RWPE1 (cell line): ENCODE measurements at regions not wholly inside any gene's neighbourhood (a gene's known extent, or its start where the extent isn't known, plus 50 kb on each side); places are given as distances from the start of the nearest gene placed in this dataset.

Experiments used
- CTCF ChIA-PET: fragments of 350-600 bp; sonication (Branson Sonifier 250); formaldehyde crosslinking; extraction: SDS; loops from one replicate; lab custom pipeline; 2021; lab: Yijun Ruan, JAX
- POLR2A ChIA-PET: fragments of 400-600 bp; formaldehyde crosslinking; extraction: SDS; loops from one replicate; lab custom pipeline; 2020; ENCODE audit warnings: antibody characterized with exemption; ENCODE audit not compliant: low non-redundant PET; lab: Yijun Ruan, JAX
- DNase-seq: peaks from one replicate; pipeline ENCODE4 v3.0.0; 2012; ENCODE audit warnings: low spot score
- H3K27ac ChIP-seq: fragments of 450-650 bp; 2 replicates; pipeline ENCODE4 v1.5.1; 2017
- CTCF ChIP-seq: fragments of 450-650 bp; conservative IDR thresholded peaks from 2 replicates; pipeline ENCODE4 v1.5.1; 2017; ENCODE audit warnings: low read depth, mild to moderate bottlenecking

DNA sequence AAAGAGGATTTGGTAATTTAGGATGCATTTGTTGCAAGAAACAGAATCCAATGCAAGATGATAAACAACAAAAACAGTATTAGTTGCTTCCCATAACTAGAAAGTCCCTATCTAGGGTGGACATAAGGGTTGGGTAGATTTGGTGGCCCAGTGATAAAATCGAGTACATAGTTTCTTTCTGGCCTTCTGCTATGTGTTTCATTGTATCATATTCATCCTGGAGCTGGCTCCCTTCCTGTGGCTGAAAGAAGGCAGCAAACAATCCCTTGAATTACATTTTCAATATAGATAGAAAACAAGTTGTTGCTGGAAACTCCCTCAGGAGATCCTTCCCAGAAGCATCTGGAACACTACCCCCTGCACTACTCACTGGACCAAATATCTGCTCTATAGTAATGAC, 135.1 kb downstream of the ID4 start:
- POLR2A ChIA-PET: no interaction called here
- CTCF ChIA-PET: interaction anchor here (0.7 to 1.0 kb wide), 2 partner anchors 18 to 25 kb away, joined by 3 read pairs; no protein-coding TSS in a partner anchor
- no peak for TF ChIP-seq CTCF
- DNase-seq: no peak
- H3K27ac ChIP-seq: no peak overlapping the region

DNA sequence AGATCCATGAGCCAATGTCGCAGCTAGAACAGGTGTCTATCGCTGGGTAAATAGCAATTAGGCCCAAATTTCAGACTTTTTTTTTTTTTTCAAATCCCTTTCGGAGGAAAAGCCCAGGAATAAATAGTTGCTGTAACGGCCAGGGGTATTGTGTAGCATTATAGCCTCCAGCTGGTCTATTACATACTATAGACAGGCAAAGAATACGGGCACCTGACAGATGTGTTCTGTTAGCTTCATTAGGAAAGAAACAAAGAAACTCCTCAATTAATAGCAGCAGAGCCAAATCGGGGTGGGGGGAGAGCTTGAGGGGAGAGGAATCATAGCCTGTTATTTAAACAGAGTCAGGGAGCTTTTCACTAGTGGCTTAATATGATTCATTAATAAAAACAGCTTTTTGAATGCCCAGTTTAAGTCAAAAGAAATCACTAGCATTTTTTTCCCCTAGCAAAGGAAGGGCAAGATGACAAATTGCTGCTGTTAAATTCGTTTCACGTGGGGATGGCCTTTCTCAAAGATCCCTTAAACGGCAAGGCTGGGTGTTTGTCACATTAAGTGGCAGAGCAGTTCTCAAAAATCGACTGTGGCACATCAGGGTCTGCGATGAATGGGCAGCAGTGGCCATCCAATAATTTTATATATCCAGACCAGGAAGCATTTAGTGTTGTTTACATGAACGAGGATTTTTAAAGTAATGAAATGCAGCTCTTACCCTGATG, 139.4 kb downstream of the ID4 start:
- no peak for DNase-seq
- no peak for TF ChIP-seq CTCF
- H3K27ac ChIP-seq: no peak overlapping the region
- ChIA-PET CTCF (interaction anchor here (0.6 kb wide), 1 partner anchor 10 kb away, joined by 3 read pairs; no protein-coding TSS in a partner anchor), POLR2A (no interaction called here)

- no peak overlapping the region for H3K27ac ChIP-seq
- TF ChIP-seq CTCF: no peak
- CTCF ChIA-PET: interaction anchor here (0.8 kb wide), 1 partner anchor 8 kb away, joined by 3 read pairs; no protein-coding TSS in a partner anchor
- no peak for DNase-seq
- POLR2A ChIA-PET: no interaction called here
Measured at GRCh38 chr6:19979059-19979458, 141.9 kb downstream of the ID4 start.

GRCh38 chr6:19979986-19980385, 142.8 kb downstream of the ID4 start:
- no peak for DNase-seq
- no peak for TF ChIP-seq CTCF
- ChIA-PET CTCF (no interaction called here), POLR2A (no interaction called here)
- no peak overlapping the region for H3K27ac ChIP-seq

DNA sequence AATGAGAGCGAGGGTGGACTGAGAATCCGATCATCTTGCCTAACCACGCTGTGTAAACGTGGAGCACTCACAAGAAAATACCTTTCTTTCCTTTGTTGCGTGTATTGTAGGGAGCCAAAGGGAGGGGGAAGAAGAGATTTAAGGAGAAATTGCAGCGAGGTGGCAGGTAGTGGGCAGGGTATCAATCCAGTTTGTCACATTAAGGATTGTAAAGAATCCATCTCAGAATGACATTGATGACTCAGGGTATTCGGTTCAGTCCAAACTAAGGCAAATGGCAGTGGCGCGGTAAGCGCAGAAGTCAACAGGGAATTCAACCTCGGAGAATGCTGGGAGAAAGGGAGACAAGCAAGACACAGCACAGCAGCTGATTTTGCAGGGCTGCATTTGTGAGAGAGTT, 146.2 kb downstream of the ID4 start:
- ChIA-PET CTCF (interaction anchor here (0.6 to 0.7 kb wide), 2 partner anchors 24 to 38 kb away, joined by 3 read pairs; no protein-coding TSS in a partner anchor), POLR2A (no interaction called here)
- DNase-seq: no peak
- TF ChIP-seq CTCF: no peak
- H3K27ac ChIP-seq: no peak overlapping the region

DNA sequence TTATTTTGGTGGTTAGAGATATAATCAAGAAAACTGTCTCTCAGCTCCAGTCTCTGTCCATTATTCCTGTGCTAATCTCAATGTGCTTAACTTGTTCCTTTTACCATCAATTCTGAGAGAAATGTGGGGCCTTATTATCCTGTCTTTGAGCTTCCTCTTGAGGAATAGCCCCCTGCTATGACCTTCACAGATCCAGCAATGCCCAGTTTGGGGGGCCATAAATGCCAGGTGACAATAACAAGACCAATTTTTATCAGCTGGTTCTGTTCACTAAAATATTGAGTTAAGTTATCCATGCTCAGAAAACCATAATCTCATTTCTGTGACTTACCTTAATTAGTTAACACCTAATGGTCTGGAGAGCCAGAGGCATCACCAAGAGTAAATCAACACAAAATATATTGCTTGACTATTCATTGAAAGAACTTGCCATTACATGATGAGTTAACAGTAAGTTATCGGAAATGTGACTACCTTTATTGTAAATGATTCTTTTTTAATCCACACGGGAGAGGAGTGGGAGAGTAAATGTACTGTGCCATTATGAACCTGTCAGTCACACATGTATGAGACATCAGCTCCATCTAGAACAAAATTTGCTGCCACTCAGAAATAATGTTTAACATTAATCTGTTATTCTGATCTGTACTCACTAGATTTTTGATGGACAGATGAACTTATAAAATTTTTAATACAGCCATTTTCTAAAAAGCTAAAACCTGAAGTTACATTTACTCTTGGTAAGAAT, 149.7 kb downstream of the ID4 start:
- DNase-seq: no peak
- no peak overlapping the region for H3K27ac ChIP-seq
- POLR2A ChIA-PET: no interaction called here
- no peak for TF ChIP-seq CTCF
- CTCF ChIA-PET: interaction anchor here (0.5 kb wide), 1 partner anchor 11 kb away, joined by 3 read pairs; no protein-coding TSS in a partner anchor
